Erythroblast (primary cell): ENCODE measurements at regions not wholly inside any gene's neighbourhood (a gene's known extent, or its start where the extent isn't known, plus 50 kb on each side); places are given as distances from the start of the nearest gene placed in this dataset.
"Not testable (repeated sequence)": the region's sequence is repeated elsewhere in the genome, so short reads cannot be mapped to it uniquely, and the experiment has no call there.

Experiments
- GATA1 ChIP-seq: IDR thresholded peaks from 2 replicates; pipeline ENCODE4 v1.6.1; 2011; ENCODE audit warnings: low read depth, mild to moderate bottlenecking, control low read depth, low read length, moderate library complexity
- POLR2A ChIP-seq: IDR thresholded peaks from 2 replicates; pipeline ENCODE4 v1.6.1; 2011; ENCODE audit warnings: mild to moderate bottlenecking, low read length

DNA sequence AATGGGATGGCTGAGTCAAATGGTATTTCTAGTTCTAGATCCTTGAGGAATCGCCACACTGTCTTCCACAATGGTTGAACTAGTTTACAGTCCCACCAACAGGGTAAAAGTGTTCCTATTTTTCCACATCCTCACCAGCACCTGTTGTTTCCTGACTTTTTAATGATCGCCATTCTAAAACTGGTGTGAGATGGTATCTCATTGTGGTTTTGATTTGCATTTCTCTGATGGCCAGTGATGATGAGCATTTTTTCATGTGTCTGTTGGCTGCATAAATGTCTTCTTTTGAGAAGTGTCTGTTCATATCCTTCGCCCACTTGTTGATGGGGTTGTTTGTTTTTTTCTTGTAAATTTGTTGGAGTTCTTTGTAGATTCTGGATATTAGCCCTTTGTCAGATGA, 152.6 kb downstream of the BEND2 start:
- not testable (repeated sequence) for TF ChIP-seq POLR2A, GATA1
